Jurkat, Clone E6-1 (cell line): ENCODE measurements at regions not wholly inside any gene's neighbourhood (a gene's known extent, or its start where the extent isn't known, plus 50 kb on each side); places are given as distances from the start of the nearest gene placed in this dataset.

ENCODE experiments used
- DNase-seq: peaks from one replicate; pipeline ENCODE4 v3.0.0-alpha.2; 2011; ENCODE audit warnings: low read depth, low spot score
- H3K4me3 ChIP-seq: 2 replicates; pipeline ENCODE4 v1.5.1; 2011; ENCODE audit warnings: mild to moderate bottlenecking, low read length, control low read depth, moderate library complexity

- no peak overlapping the region for H3K4me3 ChIP-seq
- no peak for DNase-seq
Measured at GRCh38 chr12:124370384-124370783, 75.5 kb downstream of the RFLNA start.

- DNase-seq = no peak
- no peak overlapping the region for H3K4me3 ChIP-seq
Measured at GRCh38 chr12:124369827-124370378, 75.0 kb downstream of the RFLNA start.

GRCh38 chr12:124369055-124369826 is 74.3 kb downstream of the RFLNA start:
- no peak overlapping the region for H3K4me3 ChIP-seq
- DNase-seq = no peak

- H3K4me3 ChIP-seq = no peak overlapping the region
- DNase-seq = no peak
Measured at GRCh38 chr12:124368421-124369032, 73.6 kb downstream of the RFLNA start.

GRCh38 chr12:124365726-124366430 is 71.0 kb downstream of the RFLNA start:
- no peak overlapping the region for H3K4me3 ChIP-seq
- DNase-seq = no peak
